ENCODE measurements at regions not wholly inside any gene's neighbourhood (a gene's known extent, or its start where the extent isn't known, plus 50 kb on each side); places are given as distances from the start of the nearest gene placed in this dataset.

DNA sequence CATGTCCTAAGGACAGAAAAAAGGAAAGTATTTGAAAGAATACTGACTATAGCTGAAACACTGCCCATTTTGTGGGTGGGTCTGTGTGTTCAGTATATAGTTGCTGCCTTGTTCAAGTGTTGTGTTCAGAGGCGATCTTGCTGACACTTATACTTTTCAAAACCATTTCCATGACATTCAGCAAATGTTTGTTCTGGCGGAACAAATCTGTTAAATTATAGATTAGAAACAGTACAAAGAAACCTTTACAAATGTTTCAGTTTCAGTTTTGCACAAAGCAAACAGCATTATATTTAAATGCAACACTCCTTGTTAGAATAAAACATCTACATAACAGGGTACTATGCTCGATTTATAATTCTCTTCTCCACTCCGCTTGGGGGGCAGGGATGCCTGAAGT is 2276.3 kb downstream of the MAT2B start:
- intact Hi-C loops (cut with micrococcal nuclease) = no loop called here
- no peak overlapping the region for H3K4me3 Mint-ChIP-seq (ENCODE audit: unreplicated experiment)
- peaks cover 5% of the 10 kb centered on the region for H3K4me1 Mint-ChIP-seq (ENCODE audit: insufficient read depth, unreplicated experiment)
- DNase-seq (ENCODE audit: unreplicated experiment) = no peak
- ChIA-PET POLR2A (no interaction called here), CTCF (interaction anchor here (0.6 kb wide), 1 partner anchor 9 kb away, joined by 5 read pairs; no protein-coding TSS in a partner anchor)
- TF ChIP-seq, protein P1, sequence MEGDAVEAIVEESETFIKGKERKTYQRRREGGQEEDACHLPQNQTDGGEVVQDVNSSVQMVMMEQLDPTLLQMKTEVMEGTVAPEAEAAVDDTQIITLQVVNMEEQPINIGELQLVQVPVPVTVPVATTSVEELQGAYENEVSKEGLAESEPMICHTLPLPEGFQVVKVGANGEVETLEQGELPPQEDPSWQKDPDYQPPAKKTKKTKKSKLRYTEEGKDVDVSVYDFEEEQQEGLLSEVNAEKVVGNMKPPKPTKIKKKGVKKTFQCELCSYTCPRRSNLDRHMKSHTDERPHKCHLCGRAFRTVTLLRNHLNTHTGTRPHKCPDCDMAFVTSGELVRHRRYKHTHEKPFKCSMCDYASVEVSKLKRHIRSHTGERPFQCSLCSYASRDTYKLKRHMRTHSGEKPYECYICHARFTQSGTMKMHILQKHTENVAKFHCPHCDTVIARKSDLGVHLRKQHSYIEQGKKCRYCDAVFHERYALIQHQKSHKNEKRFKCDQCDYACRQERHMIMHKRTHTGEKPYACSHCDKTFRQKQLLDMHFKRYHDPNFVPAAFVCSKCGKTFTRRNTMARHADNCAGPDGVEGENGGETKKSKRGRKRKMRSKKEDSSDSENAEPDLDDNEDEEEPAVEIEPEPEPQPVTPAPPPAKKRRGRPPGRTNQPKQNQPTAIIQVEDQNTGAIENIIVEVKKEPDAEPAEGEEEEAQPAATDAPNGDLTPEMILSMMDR (IDR thresholded peaks at IDR 0.05; ENCODE audit: unreplicated experiment) = no peak
- no peaks in the 10 kb centered on the region for H3K27me3 Mint-ChIP-seq (ENCODE audit: insufficient read depth, unreplicated experiment)
- H3K9me3 Mint-ChIP-seq (ENCODE audit: unreplicated experiment) = no peaks in the 10 kb centered on the region
- H3K36me3 Mint-ChIP-seq (ENCODE audit: insufficient read depth, unreplicated experiment) = no peaks in the 10 kb centered on the region
- BruUV-seq (replicated peaks) = no TSS peak
- H3K27ac Mint-ChIP-seq (ENCODE audit: low read depth, unreplicated experiment) = no peak overlapping the region

DNA sequence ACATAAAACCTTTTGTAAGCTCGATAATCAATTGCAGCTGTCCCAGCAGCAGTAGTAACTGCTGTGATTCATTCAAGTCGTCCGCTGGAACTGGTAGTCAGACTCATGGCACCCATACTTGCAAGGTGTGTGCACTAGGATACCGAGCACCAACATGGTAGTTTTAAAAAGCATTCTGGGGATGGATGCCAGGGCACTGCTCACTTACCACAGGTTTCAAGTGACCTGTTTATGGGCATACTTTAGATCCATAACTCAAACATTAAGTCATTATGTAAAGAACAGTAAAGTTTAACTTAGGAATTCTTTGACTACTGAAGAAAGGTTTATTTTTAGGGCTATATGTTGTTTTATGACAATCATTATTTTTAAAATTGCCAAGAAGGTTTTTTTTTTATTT is 2277.6 kb downstream of the MAT2B start:
- intact Hi-C loops (cut with micrococcal nuclease) = no loop called here
- H3K9me3 Mint-ChIP-seq (ENCODE audit: unreplicated experiment) = peaks cover 6% of the 10 kb centered on the region
- H3K27ac Mint-ChIP-seq (ENCODE audit: low read depth, unreplicated experiment) = no peak overlapping the region
- TF ChIP-seq, protein P1 (IDR thresholded peaks at IDR 0.05; ENCODE audit: unreplicated experiment) = no peak
- H3K4me3 Mint-ChIP-seq (ENCODE audit: unreplicated experiment) = no peak overlapping the region
- H3K4me1 Mint-ChIP-seq (ENCODE audit: insufficient read depth, unreplicated experiment) = peaks cover 5% of the 10 kb centered on the region
- no TSS peak for BruUV-seq (replicated peaks)
- no peak for DNase-seq (ENCODE audit: unreplicated experiment)
- H3K36me3 Mint-ChIP-seq (ENCODE audit: insufficient read depth, unreplicated experiment) = no peaks in the 10 kb centered on the region
- ChIA-PET CTCF (no interaction called here), POLR2A (no interaction called here)
- H3K27me3 Mint-ChIP-seq (ENCODE audit: insufficient read depth, unreplicated experiment) = no peaks in the 10 kb centered on the region

DNA sequence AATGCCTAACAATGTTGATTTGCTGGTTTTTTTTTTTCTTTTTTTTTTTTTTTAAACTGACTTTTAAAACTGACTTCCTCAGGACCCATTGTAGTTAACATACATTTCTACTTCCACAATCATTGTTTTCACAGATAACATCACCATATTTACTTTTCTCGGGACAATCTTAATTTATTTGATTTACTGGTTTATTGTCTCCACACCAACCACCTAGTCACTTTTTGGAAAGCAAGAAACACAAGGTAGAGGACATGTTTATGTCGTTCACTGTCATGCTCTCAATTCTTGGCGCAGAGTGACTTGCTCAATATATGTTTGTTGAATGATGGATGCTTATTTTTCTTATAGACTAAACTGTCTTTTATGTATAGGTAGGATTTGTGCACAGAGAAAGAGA is 2280.7 kb downstream of the MAT2B start:
- Mint-ChIP-seq H3K4me1 (ENCODE audit: insufficient read depth, unreplicated experiment) (peaks cover 5% of the 10 kb centered on the region), H3K27me3 (ENCODE audit: insufficient read depth, unreplicated experiment) (no peaks in the 10 kb centered on the region), H3K9me3 (ENCODE audit: unreplicated experiment) (peaks cover 21% of the 10 kb centered on the region), H3K27ac (ENCODE audit: low read depth, unreplicated experiment) (no peak overlapping the region), H3K4me3 (ENCODE audit: unreplicated experiment) (no peak overlapping the region), H3K36me3 (ENCODE audit: insufficient read depth, unreplicated experiment) (no peaks in the 10 kb centered on the region)
- TF ChIP-seq, protein P1 (IDR thresholded peaks at IDR 0.05; ENCODE audit: unreplicated experiment) = no peak
- ChIA-PET POLR2A (no interaction called here), CTCF (interaction anchor here (0.6 kb wide), 1 partner anchor 1056 kb away, joined by 3 read pairs; no protein-coding TSS in a partner anchor)
- no peak for DNase-seq (ENCODE audit: unreplicated experiment)
- intact Hi-C loops (cut with micrococcal nuclease) = no loop called here
- no TSS peak for BruUV-seq (replicated peaks)

DNA sequence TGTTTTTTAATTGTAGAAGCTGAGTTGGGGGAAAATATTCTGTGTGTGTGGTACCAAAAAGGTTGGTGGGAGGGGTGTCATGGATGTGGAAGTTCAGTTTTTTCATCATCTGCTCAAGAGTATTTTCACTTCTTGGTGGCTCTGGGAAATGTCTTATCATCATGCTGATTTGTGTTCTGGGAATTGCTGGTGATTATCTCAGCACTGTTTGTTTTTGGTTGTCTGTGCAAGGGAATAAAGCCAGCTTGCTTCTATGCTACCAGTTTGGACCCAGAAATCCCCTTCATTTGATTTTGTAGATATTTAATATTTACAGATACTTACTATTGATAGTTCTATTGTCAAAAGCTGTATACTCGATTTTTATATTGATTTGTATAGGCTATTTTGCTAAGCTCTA is 2289.7 kb downstream of the MAT2B start:
- ChIA-PET POLR2A (no interaction called here), CTCF (interaction anchor here (0.6 to 1.1 kb wide), 3 partner anchors 166 to 806 kb away, joined by 3 read pairs; no protein-coding TSS in a partner anchor)
- no peak overlapping the region for H3K4me3 Mint-ChIP-seq (ENCODE audit: unreplicated experiment)
- no peak overlapping the region for H3K27ac Mint-ChIP-seq (ENCODE audit: low read depth, unreplicated experiment)
- intact Hi-C loops (cut with micrococcal nuclease) = no loop called here
- H3K9me3 Mint-ChIP-seq (ENCODE audit: unreplicated experiment) = peaks cover 19% of the 10 kb centered on the region
- no peaks in the 10 kb centered on the region for H3K4me1 Mint-ChIP-seq (ENCODE audit: insufficient read depth, unreplicated experiment)
- H3K27me3 Mint-ChIP-seq (ENCODE audit: insufficient read depth, unreplicated experiment) = no peaks in the 10 kb centered on the region
- TF ChIP-seq, protein P1 (IDR thresholded peaks at IDR 0.05; ENCODE audit: unreplicated experiment) = no peak
- BruUV-seq (replicated peaks) = no TSS peak
- no peak for DNase-seq (ENCODE audit: unreplicated experiment)
- H3K36me3 Mint-ChIP-seq (ENCODE audit: insufficient read depth, unreplicated experiment) = no peaks in the 10 kb centered on the region

All from MCF 10A (cell line).